ENCODE measurements at regions not wholly inside any gene's neighbourhood (a gene's known extent, or its start where the extent isn't known, plus 50 kb on each side); places are given as distances from the start of the nearest gene placed in this dataset.

GRCh38 chr6:18795726-18796125, 408.6 kb downstream of the RNF144B start:
- H3K27me3 ChIP-seq, result no peaks in the 10 kb centered on the region
- ATAC-seq (no peak), FAIRE-seq (no peak), DNase-seq (no peak)
- TF ChIP-seq CTCF (IDR thresholded peaks at IDR 0.05), result no peak
- H3K4me1 ChIP-seq, result no peaks in the 10 kb centered on the region
- intact Hi-C loops (cut with DNase I), result no loop called here
- no peaks in the 10 kb centered on the region for H3K36me3 ChIP-seq
- no peaks in the 10 kb centered on the region for H3K9me3 ChIP-seq
- H3K27ac ChIP-seq, result no peak overlapping the region
- no peak overlapping the region for H3K4me3 ChIP-seq
- 72 to 78% methylated on average over 5 of the region's 5 CpGs for WGBS, 2 donors

- H3K4me3 ChIP-seq, result no peak overlapping the region
- ATAC-seq, result no peak
- no peaks in the 10 kb centered on the region for H3K27me3 ChIP-seq
- H3K9me3 ChIP-seq, result no peaks in the 10 kb centered on the region
- H3K36me3 ChIP-seq, result no peaks in the 10 kb centered on the region
- no peak for TF ChIP-seq CTCF (IDR thresholded peaks at IDR 0.05)
- no peaks in the 10 kb centered on the region for H3K4me1 ChIP-seq
- intact Hi-C loops (cut with DNase I), result no loop called here
- no peak for DNase-seq
- H3K27ac ChIP-seq, result no peak overlapping the region
- 47 to 61% methylated on average over 3 of the region's 3 CpGs for WGBS, 2 donors
- FAIRE-seq, result no peak
Observed at GRCh38 chr6:18820725-18821124, 433.6 kb downstream of the RNF144B start.

GRCh38 chr6:18823782-18824386, 436.7 kb downstream of the RNF144B start:
- no peak overlapping the region for H3K4me3 ChIP-seq
- H3K27ac ChIP-seq, result no peak overlapping the region
- intact Hi-C loops (cut with DNase I), result no loop called here
- no peaks in the 10 kb centered on the region for H3K27me3 ChIP-seq
- WGBS, 2 donors, result 50 to 53% methylated on average over 5 of the region's 5 CpGs
- no peaks in the 10 kb centered on the region for H3K36me3 ChIP-seq
- H3K4me1 ChIP-seq, result no peaks in the 10 kb centered on the region
- H3K9me3 ChIP-seq, result no peaks in the 10 kb centered on the region
- no peak for ATAC-seq
- no peak for TF ChIP-seq CTCF (IDR thresholded peaks at IDR 0.05)
- peak in 2 of 6 donors; percentile 17 to 51 for DNase-seq
- FAIRE-seq, result no peak

GRCh38 chr6:18829272-18829870, 442.2 kb downstream of the RNF144B start:
- FAIRE-seq, result no peak
- H3K4me1 ChIP-seq, result no peaks in the 10 kb centered on the region
- TF ChIP-seq CTCF (IDR thresholded peaks at IDR 0.05), result no peak

GRCh38 chr6:18835976-18836375, 448.8 kb downstream of the RNF144B start:
- WGBS, 2 donors, result 75 to 92% methylated on average over 9 of the region's 9 CpGs
- TF ChIP-seq CTCF (IDR thresholded peaks at IDR 0.05), result no peak
- no peak for FAIRE-seq
- Histone ChIP-seq H3K9me3 (no peaks in the 10 kb centered on the region), H3K36me3 (no peaks in the 10 kb centered on the region), H3K27ac (no peak overlapping the region), H3K4me3 (no peak overlapping the region), H3K27me3 (no peaks in the 10 kb centered on the region), H3K4me1 (no peaks in the 10 kb centered on the region)
- DNase-seq, result no peak
- intact Hi-C loops (cut with DNase I), result no loop called here
- no peak for ATAC-seq

More at GRCh38 chr6:18829272-18829870, 442.2 kb downstream of the RNF144B start:
- intact Hi-C loops (cut with DNase I), result no loop called here
- Histone ChIP-seq H3K36me3 (no peaks in the 10 kb centered on the region), H3K27me3 (no peaks in the 10 kb centered on the region), H3K9me3 (no peaks in the 10 kb centered on the region), H3K4me3 (no peak overlapping the region), H3K27ac (no peak overlapping the region)
- ATAC-seq (no peak), DNase-seq (no peak)
- WGBS, 2 donors, result 67 to 76% methylated on average over 1 of the region's 1 CpG
